Adipocyte (in vitro differentiated cells): ENCODE measurements at regions not wholly inside any gene's neighbourhood (a gene's known extent, or its start where the extent isn't known, plus 50 kb on each side); places are given as distances from the start of the nearest gene placed in this dataset.

Source experiments
- DNase-seq: peaks from one replicate; pipeline ENCODE4 v3.0.0-alpha.2; 2015; ENCODE audit warnings: low read depth
- H3K27me3 ChIP-seq: replicated peaks from 2 replicates; pipeline ENCODE4 v1.7.0; 2013; ENCODE audit warnings: mild to moderate bottlenecking, low read length, moderate library complexity; ENCODE audit not compliant: control insufficient read depth, insufficient read depth
- H3K36me3 ChIP-seq: 2 replicates; pipeline ENCODE4 v1.7.0; 2013; ENCODE audit warnings: low read length, mild to moderate bottlenecking, moderate library complexity; ENCODE audit not compliant: control insufficient read depth, insufficient read depth, severe bottlenecking
- H3K4me1 ChIP-seq: 2 replicates; pipeline ENCODE4 v1.7.0; 2013; ENCODE audit warnings: mild to moderate bottlenecking, low read length, moderate library complexity; ENCODE audit not compliant: control insufficient read depth, insufficient read depth
- H3K4me3 ChIP-seq: 2 replicates; pipeline ENCODE4 v1.7.0; 2013; ENCODE audit warnings: mild to moderate bottlenecking, low read length, moderate library complexity
- H3K9ac ChIP-seq: 2 replicates; pipeline ENCODE4 v1.7.0; 2013; ENCODE audit warnings: mild to moderate bottlenecking, low read length, moderate library complexity
- H3K9me3 ChIP-seq: 2 replicates; pipeline ENCODE4 v1.7.0; 2013; ENCODE audit warnings: mild to moderate bottlenecking, low read length, moderate library complexity; ENCODE audit not compliant: control insufficient read depth

DNA sequence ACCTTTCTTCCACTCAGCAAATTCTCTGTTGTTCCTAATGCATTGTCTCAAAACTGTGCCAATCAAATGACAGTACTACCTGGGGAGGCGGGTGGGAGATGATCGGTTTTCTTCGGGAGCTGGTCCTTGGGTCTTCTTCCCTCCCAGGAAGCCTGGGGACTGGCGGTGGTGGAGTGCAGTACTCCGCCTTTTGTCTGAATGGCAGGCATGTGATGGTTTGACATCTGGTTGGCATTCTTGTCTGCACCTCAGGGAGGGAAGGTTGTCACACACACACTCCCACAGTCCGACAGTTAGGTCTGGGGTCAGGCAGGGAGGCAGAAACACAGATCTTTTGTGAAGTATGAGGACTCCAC is 114.8 kb downstream of the SNAPC1 start:
- Histone ChIP-seq H3K9me3 (no peaks in the 10 kb centered on the region), H3K36me3 (no peaks in the 10 kb centered on the region), H3K4me1 (no peaks in the 10 kb centered on the region), H3K27me3 (peaks cover 36% of the 10 kb centered on the region), H3K9ac (no peak overlapping the region), H3K4me3 (no peak overlapping the region)
- DNase-seq = no peak

DNA sequence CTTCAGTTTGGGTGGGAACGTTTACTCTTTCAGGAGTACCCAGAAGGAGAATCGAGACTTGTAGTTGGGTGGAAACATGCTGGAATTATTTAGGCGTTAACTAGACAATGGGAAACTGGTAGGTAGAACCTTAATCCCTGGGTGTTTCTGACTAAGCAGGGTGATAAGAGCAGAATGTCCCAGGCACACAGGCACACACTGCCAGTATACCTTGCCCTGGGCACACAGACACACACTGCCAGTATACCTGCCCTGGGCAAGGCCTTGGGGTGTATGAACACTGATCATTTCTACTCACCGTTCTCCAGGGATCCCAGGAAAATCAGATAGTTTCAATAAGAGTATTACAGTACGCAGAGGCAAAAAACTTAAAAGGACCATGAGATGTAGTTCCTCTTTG is 115.5 kb downstream of the SNAPC1 start:
- no peaks in the 10 kb centered on the region for H3K4me1 ChIP-seq
- H3K9ac ChIP-seq = no peak overlapping the region
- H3K27me3 ChIP-seq = peaks cover 36% of the 10 kb centered on the region
- H3K36me3 ChIP-seq = no peaks in the 10 kb centered on the region
- no peak for DNase-seq
- H3K9me3 ChIP-seq = no peaks in the 10 kb centered on the region
- no peak overlapping the region for H3K4me3 ChIP-seq

DNA sequence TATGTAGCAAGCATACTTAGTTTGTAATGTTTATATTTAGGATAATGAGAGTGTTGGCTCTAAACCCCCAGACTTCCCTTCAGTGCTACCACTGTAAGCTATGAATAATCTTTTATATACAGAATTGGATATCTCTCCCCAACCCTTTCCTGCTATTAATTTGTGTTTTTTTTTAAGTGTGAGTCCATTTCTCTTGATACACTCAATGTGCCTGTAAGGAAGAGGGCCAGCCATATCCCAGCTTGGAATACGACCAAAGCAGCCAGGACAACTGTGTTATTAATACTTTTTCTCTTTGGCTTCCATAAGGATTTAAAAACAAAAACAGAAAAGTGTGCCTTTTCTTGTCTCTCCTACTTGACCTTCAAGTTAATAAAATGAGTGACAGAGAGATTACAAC is 116.7 kb downstream of the SNAPC1 start:
- Histone ChIP-seq H3K4me1 (no peaks in the 10 kb centered on the region), H3K9ac (no peak overlapping the region), H3K27me3 (peaks cover 36% of the 10 kb centered on the region), H3K9me3 (peaks cover 5% of the 10 kb centered on the region), H3K4me3 (no peak overlapping the region), H3K36me3 (no peaks in the 10 kb centered on the region)
- DNase-seq = no peak

DNA sequence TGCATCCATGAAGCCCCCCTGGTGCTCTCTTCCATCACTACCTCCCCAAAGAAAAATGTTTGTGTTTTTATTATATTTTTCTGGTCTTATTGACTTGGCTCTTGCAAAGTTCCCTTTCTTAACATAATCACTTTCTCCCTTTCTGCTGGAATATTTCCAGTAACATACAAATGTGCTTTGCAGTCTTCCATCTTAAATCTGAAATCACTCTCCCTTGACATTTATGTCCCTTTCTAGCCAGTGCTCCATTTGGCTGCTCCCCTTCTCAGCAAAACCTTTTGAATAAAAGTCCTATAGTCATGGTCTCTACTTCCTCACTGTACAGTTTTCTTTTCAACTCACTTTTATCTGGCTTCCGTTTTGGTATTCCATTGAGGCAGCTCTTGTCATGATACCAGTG is 118.8 kb downstream of the SNAPC1 start:
- H3K36me3 ChIP-seq = no peaks in the 10 kb centered on the region
- no peaks in the 10 kb centered on the region for H3K4me1 ChIP-seq
- H3K4me3 ChIP-seq = no peak overlapping the region
- H3K9ac ChIP-seq = no peak overlapping the region
- no peak for DNase-seq
- peaks cover 6% of the 10 kb centered on the region for H3K9me3 ChIP-seq
- H3K27me3 ChIP-seq = peaks cover 36% of the 10 kb centered on the region

DNA sequence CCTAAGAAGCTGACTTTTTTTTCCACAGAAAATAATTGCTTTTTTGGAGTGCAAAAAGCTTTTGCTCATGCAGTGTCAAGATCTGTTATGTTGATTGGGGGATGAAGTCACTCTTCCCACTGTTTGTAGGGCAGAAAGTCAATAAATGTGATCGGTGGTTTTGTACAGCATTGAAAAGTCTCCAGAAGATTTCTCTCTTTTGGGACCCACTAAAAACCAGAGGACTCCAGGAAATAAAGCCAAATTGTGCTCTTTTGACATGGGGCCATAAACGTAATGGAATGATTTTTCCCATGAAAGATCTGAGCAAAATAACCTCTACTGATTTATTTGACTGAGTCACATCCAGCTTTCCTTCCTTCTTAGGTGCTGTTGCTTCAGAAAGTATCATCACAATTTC is 122.5 kb downstream of the SNAPC1 start:
- no peaks in the 10 kb centered on the region for H3K36me3 ChIP-seq
- peaks cover 6% of the 10 kb centered on the region for H3K9me3 ChIP-seq
- no peak overlapping the region for H3K4me3 ChIP-seq
- no peak for DNase-seq
- peaks cover 23% of the 10 kb centered on the region for H3K27me3 ChIP-seq
- no peak overlapping the region for H3K9ac ChIP-seq
- H3K4me1 ChIP-seq = no peaks in the 10 kb centered on the region

DNA sequence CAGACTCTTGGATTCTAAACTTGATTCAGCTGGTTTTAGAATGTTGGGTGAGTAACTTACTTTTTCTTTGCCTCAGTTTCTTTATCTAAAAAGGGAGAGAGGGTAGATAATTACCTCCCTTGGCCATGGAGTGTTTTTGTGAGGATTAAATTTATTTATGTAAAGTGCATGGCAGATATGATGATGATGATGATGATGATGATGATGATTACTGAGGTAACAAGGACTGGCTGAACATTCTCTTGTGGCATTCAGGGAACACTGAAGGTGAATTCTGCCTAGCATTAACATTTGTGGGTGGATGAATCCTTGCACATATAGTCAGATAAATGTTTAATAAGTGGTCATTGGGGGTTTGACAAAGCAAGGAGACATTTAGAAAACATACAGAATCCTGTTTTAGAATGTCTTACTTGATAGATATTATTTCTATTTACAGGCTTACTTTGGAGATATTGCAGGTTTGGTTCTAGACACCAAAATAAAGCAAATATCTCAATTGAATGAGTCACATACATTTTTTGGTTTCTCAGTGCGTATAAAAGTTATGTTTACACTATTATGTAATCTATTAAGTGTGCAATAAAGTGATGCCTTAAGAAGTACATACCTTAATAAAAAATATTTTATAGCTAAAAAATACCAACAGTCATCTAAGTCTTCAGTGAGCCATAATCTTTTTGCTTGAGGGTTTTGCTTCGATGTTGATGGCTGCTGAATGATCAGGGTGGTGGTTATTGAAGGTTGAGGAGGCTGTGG is 123.2 kb downstream of the SNAPC1 start:
- no peaks in the 10 kb centered on the region for H3K4me1 ChIP-seq
- H3K27me3 ChIP-seq = peaks cover 16% of the 10 kb centered on the region
- no peaks in the 10 kb centered on the region for H3K36me3 ChIP-seq
- H3K9ac ChIP-seq = no peak overlapping the region
- peaks cover 6% of the 10 kb centered on the region for H3K9me3 ChIP-seq
- H3K4me3 ChIP-seq = no peak overlapping the region
- DNase-seq = no peak

DNA sequence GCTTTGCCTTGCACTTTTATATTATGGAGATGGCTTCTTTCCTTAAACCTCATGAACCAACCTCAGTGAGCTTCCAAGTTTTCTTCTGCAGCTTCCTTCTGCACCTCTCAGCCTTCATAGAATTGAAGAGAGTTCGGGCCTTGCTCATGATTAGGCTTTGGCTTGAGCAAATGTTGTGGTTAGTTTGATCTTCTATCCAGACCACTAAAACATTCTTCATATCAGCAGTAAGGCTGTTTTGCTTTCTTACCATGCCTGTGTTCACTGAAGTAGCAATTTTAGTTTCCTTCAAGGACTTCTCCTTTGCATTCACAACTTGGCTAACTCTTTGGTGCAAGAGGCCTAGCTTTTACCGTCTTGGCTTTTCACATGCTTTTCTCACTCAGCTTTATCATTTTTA is 125.4 kb downstream of the SNAPC1 start:
- H3K9me3 ChIP-seq = peaks cover 6% of the 10 kb centered on the region
- no peak for DNase-seq
- no peak overlapping the region for H3K9ac ChIP-seq
- peaks cover 6% of the 10 kb centered on the region for H3K27me3 ChIP-seq
- H3K4me3 ChIP-seq = no peak overlapping the region
- no peaks in the 10 kb centered on the region for H3K36me3 ChIP-seq
- no peaks in the 10 kb centered on the region for H3K4me1 ChIP-seq

DNA sequence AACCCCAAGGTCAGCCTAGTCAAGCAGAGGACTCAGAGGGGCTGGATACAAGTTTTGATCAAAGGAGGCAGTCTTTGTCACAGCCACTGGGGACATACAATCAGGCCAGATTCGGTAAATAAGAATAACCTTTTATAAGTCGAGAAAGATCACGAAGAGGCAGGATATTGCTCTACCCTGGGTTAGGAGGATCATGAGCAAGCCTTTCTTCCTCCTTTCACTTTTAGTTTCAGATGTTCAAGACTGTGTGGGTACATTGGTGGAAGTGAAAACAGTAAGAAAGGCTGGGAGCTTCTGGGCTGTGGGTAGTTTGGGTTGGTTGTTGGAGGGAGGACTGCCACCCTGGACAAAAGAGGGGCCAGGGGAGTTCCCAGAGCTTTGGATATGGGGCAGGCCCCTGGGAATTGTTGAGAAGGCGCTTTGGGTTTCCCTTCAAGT is 127.7 kb downstream of the SNAPC1 start:
- no peak for DNase-seq
- Histone ChIP-seq H3K4me1 (no peaks in the 10 kb centered on the region), H3K9ac (no peak overlapping the region), H3K27me3 (peaks cover 9% of the 10 kb centered on the region), H3K4me3 (no peak overlapping the region), H3K36me3 (no peaks in the 10 kb centered on the region), H3K9me3 (no peaks in the 10 kb centered on the region)

DNA sequence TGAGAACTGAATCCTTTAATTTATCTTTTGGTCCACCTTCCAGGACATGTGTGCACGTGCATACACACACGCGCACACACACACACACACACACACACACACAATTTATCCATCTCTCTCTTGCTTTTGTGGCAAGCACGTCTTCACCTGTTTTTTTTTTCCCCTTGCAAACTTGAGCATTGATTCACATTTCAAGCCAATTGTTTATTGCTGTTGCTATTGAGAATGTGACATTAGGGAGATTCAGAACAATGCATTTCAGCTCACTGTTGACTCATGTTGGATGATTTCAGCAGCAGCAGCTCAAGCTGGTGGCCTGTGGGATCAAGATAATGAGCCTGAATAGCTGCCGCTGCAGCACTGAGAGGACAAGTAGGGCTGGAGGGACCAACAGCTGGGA is 128.9 kb downstream of the SNAPC1 start:
- H3K9me3 ChIP-seq = no peaks in the 10 kb centered on the region
- no peak overlapping the region for H3K9ac ChIP-seq
- no peaks in the 10 kb centered on the region for H3K4me1 ChIP-seq
- DNase-seq = peak; percentile 21
- H3K27me3 ChIP-seq = peaks cover 4% of the 10 kb centered on the region
- H3K4me3 ChIP-seq = no peak overlapping the region
- H3K36me3 ChIP-seq = no peaks in the 10 kb centered on the region

DNA sequence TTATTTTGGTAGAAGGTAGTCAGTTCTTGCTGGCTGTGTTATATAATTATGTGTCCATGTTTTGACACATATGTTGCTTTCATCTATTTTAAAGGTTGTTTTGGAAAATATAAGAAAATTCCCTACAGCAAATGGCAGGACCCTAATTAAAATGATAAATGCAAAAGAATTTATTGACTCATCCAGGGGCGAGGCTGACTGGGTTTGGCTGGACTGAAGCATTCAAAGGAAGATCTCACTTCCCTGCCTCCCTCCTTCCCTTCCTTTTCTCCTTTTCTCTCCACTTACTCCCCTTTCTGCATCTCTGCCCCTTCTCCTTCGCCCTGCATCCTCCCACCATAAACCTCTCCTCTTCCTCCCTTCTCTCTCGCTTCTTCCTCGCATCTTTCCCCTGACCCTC is 129.6 kb downstream of the SNAPC1 start:
- H3K36me3 ChIP-seq = no peaks in the 10 kb centered on the region
- H3K9me3 ChIP-seq = no peaks in the 10 kb centered on the region
- no peak overlapping the region for H3K9ac ChIP-seq
- H3K27me3 ChIP-seq = peaks cover 4% of the 10 kb centered on the region
- no peaks in the 10 kb centered on the region for H3K4me1 ChIP-seq
- no peak overlapping the region for H3K4me3 ChIP-seq
- DNase-seq = no peak

DNA sequence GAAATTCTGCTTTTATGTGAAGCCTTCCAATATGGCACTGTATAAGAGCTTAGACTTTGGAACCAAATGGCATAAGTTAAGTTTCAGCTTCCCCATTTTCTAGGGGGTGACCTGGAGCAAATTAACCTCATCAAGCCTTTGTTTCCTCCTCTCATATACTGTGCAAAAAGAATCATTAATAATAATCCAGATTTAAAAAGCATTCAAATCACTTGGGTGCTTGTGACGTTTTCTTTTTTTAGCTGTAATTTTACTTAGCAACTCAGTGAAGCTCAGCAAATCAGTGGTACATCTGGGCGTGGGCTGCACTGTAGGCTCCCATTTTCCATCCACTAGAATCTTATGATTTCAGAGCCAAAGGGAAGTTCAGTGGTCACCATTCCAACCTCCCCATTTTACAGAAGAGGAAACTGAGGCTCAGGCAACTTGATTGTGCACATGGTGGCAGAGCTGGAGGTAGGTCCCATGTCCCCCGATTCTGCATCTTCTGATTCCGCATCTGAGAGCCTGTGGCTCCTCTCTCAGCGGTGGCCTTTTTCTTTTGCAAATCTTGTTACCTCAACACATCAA is 131.2 kb downstream of the SNAPC1 start:
- Histone ChIP-seq H3K4me1 (no peaks in the 10 kb centered on the region), H3K4me3 (no peak overlapping the region)

More for the DNA sequence above, 131.2 kb downstream of the SNAPC1 start:
- no peak for DNase-seq
- no peaks in the 10 kb centered on the region for H3K9me3 ChIP-seq
- no peaks in the 10 kb centered on the region for H3K36me3 ChIP-seq
- H3K27me3 ChIP-seq = peaks cover 8% of the 10 kb centered on the region
- no peak overlapping the region for H3K9ac ChIP-seq
